Neural cell (in vitro differentiated cells): ENCODE measurements at regions not wholly inside any gene's neighbourhood (a gene's known extent, or its start where the extent isn't known, plus 50 kb on each side); places are given as distances from the start of the nearest gene placed in this dataset.

Experiments
- CTCF ChIP-seq: fragments of 450-650 bp; IDR thresholded peaks from 2 replicates; pipeline ENCODE4 v1.5.1; 2014; ENCODE audit warnings: antibody characterized with exemption, mild to moderate bottlenecking, moderate library complexity; ENCODE audit not compliant: poor library complexity, severe bottlenecking
- TAF1 ChIP-seq: IDR thresholded peaks from 2 replicates; pipeline ENCODE4 v1.6.1; 2012; ENCODE audit warnings: low read depth

- no peak for TF ChIP-seq TAF1
- TF ChIP-seq CTCF = no peak
These were observed 284.4 kb upstream of the PARD3B start for GRCh38 chr2:204260901-204261300.
